Brain microvascular endothelial cell (primary cell): ENCODE measurements at regions not wholly inside any gene's neighbourhood (a gene's known extent, or its start where the extent isn't known, plus 50 kb on each side); places are given as distances from the start of the nearest gene placed in this dataset.

Experiments
- DNase-seq: peaks from one replicate; pipeline ENCODE4 v3.0.0-alpha.2; 2020
- H3K27ac ChIP-seq: fragments of 250-450 bp; sonication (Bioruptor Pico); 2 replicates; pipeline ENCODE4 v1.5.1; 2020; ENCODE audit warnings: mild to moderate bottlenecking, moderate library complexity
- H3K27me3 ChIP-seq: fragments of 250-450 bp; sonication (Bioruptor Pico); replicated peaks from 2 replicates; pipeline ENCODE4 v1.5.1; 2020; ENCODE audit warnings: mild to moderate bottlenecking
- H3K36me3 ChIP-seq: fragments of 250-450 bp; sonication (Bioruptor Pico); replicated peaks from 2 replicates; pipeline ENCODE4 v1.5.1; 2020; ENCODE audit warnings: mild to moderate bottlenecking
- H3K4me3 ChIP-seq: 2 replicates; pipeline ENCODE4 v1.5.1; 2011; ENCODE audit warnings: low read depth, mild to moderate bottlenecking, control low read depth, low read length, moderate library complexity
- CTCF ChIP-seq: IDR thresholded peaks from 2 replicates; pipeline ENCODE4 v1.5.1; 2011; ENCODE audit warnings: low read depth, mild to moderate bottlenecking, moderate library complexity, low read length, control low read depth, inconsistent platforms; ENCODE audit errors: missing control alignments
- in situ Hi-C: cut with HindIII; loops from 2 replicates; pipeline ENCODE4 v1.10.0; 2017; ENCODE audit warnings: low sequenced_read_pairs, low pct_ligation_motif_present

GRCh38 chr12:23421556-23421955, 527.9 kb downstream of the SOX5 start:
- Histone ChIP-seq H3K27me3 (no peaks in the 10 kb centered on the region), H3K4me3 (no peak overlapping the region), H3K27ac (no peak overlapping the region), H3K36me3 (no peaks in the 10 kb centered on the region)
- TF ChIP-seq CTCF, result no peak
- no peak for DNase-seq
- in situ Hi-C loops, result no loop called here

- Histone ChIP-seq H3K4me3 (no peak overlapping the region), H3K27me3 (no peaks in the 10 kb centered on the region), H3K36me3 (no peaks in the 10 kb centered on the region), H3K27ac (no peak overlapping the region)
- in situ Hi-C loops, result no loop called here
- TF ChIP-seq CTCF, result no peak
- DNase-seq, result no peak
Measured at GRCh38 chr12:23423097-23423687, 526.3 kb downstream of the SOX5 start.

- in situ Hi-C loops, result no loop called here
- no peak overlapping the region for H3K27ac ChIP-seq
Measured at GRCh38 chr12:23423796-23424195, 525.7 kb downstream of the SOX5 start.

GRCh38 chr12:23424685-23425084, 524.8 kb downstream of the SOX5 start:
- Histone ChIP-seq H3K27me3 (no peaks in the 10 kb centered on the region), H3K36me3 (no peaks in the 10 kb centered on the region), H3K27ac (no peak overlapping the region), H3K4me3 (no peak overlapping the region)
- no peak for DNase-seq
- in situ Hi-C loops, result no loop called here
- TF ChIP-seq CTCF, result no peak

More at GRCh38 chr12:23423796-23424195, 525.7 kb downstream of the SOX5 start:
- no peaks in the 10 kb centered on the region for H3K36me3 ChIP-seq
- no peaks in the 10 kb centered on the region for H3K27me3 ChIP-seq
- no peak for DNase-seq
- H3K4me3 ChIP-seq, result no peak overlapping the region
- TF ChIP-seq CTCF, result no peak

GRCh38 chr12:23426328-23426727, 523.1 kb downstream of the SOX5 start:
- Histone ChIP-seq H3K27ac (no peak overlapping the region), H3K36me3 (no peaks in the 10 kb centered on the region), H3K4me3 (no peak overlapping the region), H3K27me3 (no peaks in the 10 kb centered on the region)
- in situ Hi-C loops, result no loop called here
- no peak for TF ChIP-seq CTCF
- DNase-seq, result no peak

GRCh38 chr12:23428758-23429157, 520.7 kb downstream of the SOX5 start:
- Histone ChIP-seq H3K27ac (no peak overlapping the region), H3K4me3 (no peak overlapping the region), H3K27me3 (no peaks in the 10 kb centered on the region), H3K36me3 (no peaks in the 10 kb centered on the region)
- TF ChIP-seq CTCF, result no peak
- no peak for DNase-seq
- in situ Hi-C loops, result no loop called here
